SJCRH30 (cell line): ENCODE measurements at regions not wholly inside any gene's neighbourhood (a gene's known extent, or its start where the extent isn't known, plus 50 kb on each side); places are given as distances from the start of the nearest gene placed in this dataset.
"Not testable (repeated sequence)": the region's sequence is repeated elsewhere in the genome, so short reads cannot be mapped to it uniquely, and the experiment has no call there.

Source experiments
- DNase-seq, 2 experiments: peaks; one replicate each; pipeline ENCODE4 v3.0.0-alpha.2; 2015 to 2020
- H3K27ac ChIP-seq: fragments of 250-450 bp; sonication (Bioruptor Pico); 2 replicates; pipeline ENCODE4 v1.5.1; 2020; ENCODE audit warnings: mild to moderate bottlenecking, moderate library complexity
- H3K27me3 ChIP-seq: fragments of 250-450 bp; sonication (Bioruptor Pico); 2 replicates; pipeline ENCODE4 v1.5.1; 2020; ENCODE audit warnings: mild to moderate bottlenecking, moderate library complexity
- H3K36me3 ChIP-seq: fragments of 250-450 bp; sonication (Bioruptor Pico); 2 replicates; pipeline ENCODE4 v1.5.1; 2020; ENCODE audit warnings: mild to moderate bottlenecking, moderate library complexity
- H3K4me1 ChIP-seq: fragments of 250-450 bp; sonication (Bioruptor Pico); 2 replicates; pipeline ENCODE4 v1.5.1; 2020; ENCODE audit warnings: mild to moderate bottlenecking, moderate library complexity
- H3K4me3 ChIP-seq: fragments of 250-450 bp; sonication (Bioruptor Pico); 2 replicates; pipeline ENCODE4 v1.5.1; 2020; ENCODE audit warnings: mild to moderate bottlenecking, moderate library complexity
- H3K9me3 ChIP-seq: fragments of 250-450 bp; sonication (Bioruptor Pico); replicated peaks from 2 replicates; pipeline ENCODE4 v1.5.1; 2020; ENCODE audit warnings: mild to moderate bottlenecking, moderate library complexity

- Histone ChIP-seq H3K27ac (no peak overlapping the region), H3K9me3 (no peaks in the 10 kb centered on the region), H3K4me3 (no peak overlapping the region), H3K27me3 (peaks cover 6% of the 10 kb centered on the region; the same call in 1 of the 2 replicates), H3K4me1 (no peaks in the 10 kb centered on the region), H3K36me3 (no peaks in the 10 kb centered on the region)
- no peak for DNase-seq
Measured at GRCh38 chr1:14338509-14338908, 260.0 kb upstream of the KAZN start.

GRCh38 chr1:14339288-14339687 is 259.2 kb upstream of the KAZN start:
- H3K27ac ChIP-seq: no peak overlapping the region
- no peaks in the 10 kb centered on the region for H3K9me3 ChIP-seq
- H3K36me3 ChIP-seq: no peaks in the 10 kb centered on the region
- H3K27me3 ChIP-seq: peaks cover 6% of the 10 kb centered on the region; the same call in 1 of the 2 replicates
- H3K4me1 ChIP-seq: no peaks in the 10 kb centered on the region
- no peak for DNase-seq
- no peak overlapping the region for H3K4me3 ChIP-seq

- no peaks in the 10 kb centered on the region for H3K9me3 ChIP-seq
- H3K36me3 ChIP-seq: no peaks in the 10 kb centered on the region
- H3K4me3 ChIP-seq: no peak overlapping the region
- H3K4me1 ChIP-seq: no peaks in the 10 kb centered on the region
- no peak for DNase-seq
- peaks cover 6% of the 10 kb centered on the region; the same call in 1 of the 2 replicates for H3K27me3 ChIP-seq
- no peak overlapping the region for H3K27ac ChIP-seq
Measured at GRCh38 chr1:14340002-14340785, 258.3 kb upstream of the KAZN start.

- no peak for DNase-seq
- H3K4me3 ChIP-seq: no peak overlapping the region
- no peaks in the 10 kb centered on the region for H3K36me3 ChIP-seq
- peaks cover 6% of the 10 kb centered on the region; the same call in 1 of the 2 replicates for H3K27me3 ChIP-seq
- no peaks in the 10 kb centered on the region for H3K9me3 ChIP-seq
- H3K4me1 ChIP-seq: no peaks in the 10 kb centered on the region
- H3K27ac ChIP-seq: no peak overlapping the region
Measured at GRCh38 chr1:14341147-14341546, 257.3 kb upstream of the KAZN start.

- Histone ChIP-seq H3K27me3 (peaks cover 6% of the 10 kb centered on the region; the same call in 1 of the 2 replicates), H3K36me3 (no peaks in the 10 kb centered on the region), H3K27ac (no peak overlapping the region), H3K4me3 (no peak overlapping the region), H3K4me1 (no peaks in the 10 kb centered on the region), H3K9me3 (no peaks in the 10 kb centered on the region)
- DNase-seq: no peak
Measured at GRCh38 chr1:14345946-14346550, 252.4 kb upstream of the KAZN start.

GRCh38 chr1:14347186-14347585 is 251.3 kb upstream of the KAZN start:
- Histone ChIP-seq H3K4me3 (no peak overlapping the region), H3K4me1 (no peaks in the 10 kb centered on the region)

GRCh38 chr1:14347776-14348175 is 250.7 kb upstream of the KAZN start:
- Histone ChIP-seq H3K27ac (no peak overlapping the region), H3K4me3 (no peak overlapping the region), H3K9me3 (no peaks in the 10 kb centered on the region), H3K36me3 (no peaks in the 10 kb centered on the region), H3K27me3 (peaks cover under 1% of the 10 kb centered on the region; the same call in 1 of the 2 replicates), H3K4me1 (no peaks in the 10 kb centered on the region)
- no peak for DNase-seq

More at GRCh38 chr1:14347186-14347585, 251.3 kb upstream of the KAZN start:
- no peak for DNase-seq
- Histone ChIP-seq H3K27me3 (peaks cover 6% of the 10 kb centered on the region; the same call in 1 of the 2 replicates), H3K9me3 (no peaks in the 10 kb centered on the region), H3K27ac (no peak overlapping the region), H3K36me3 (no peaks in the 10 kb centered on the region)

GRCh38 chr1:14350197-14350596 is 248.3 kb upstream of the KAZN start:
- Histone ChIP-seq H3K4me3 (no peak overlapping the region), H3K27ac (no peak overlapping the region), H3K9me3 (no peaks in the 10 kb centered on the region), H3K36me3 (no peaks in the 10 kb centered on the region), H3K4me1 (no peaks in the 10 kb centered on the region), H3K27me3 (no peaks in the 10 kb centered on the region)
- no peak for DNase-seq

- H3K9me3 ChIP-seq: no peaks in the 10 kb centered on the region
- no peak overlapping the region for H3K27ac ChIP-seq
- DNase-seq: no peak
- H3K4me3 ChIP-seq: no peak overlapping the region
- H3K4me1 ChIP-seq: no peaks in the 10 kb centered on the region
- H3K27me3 ChIP-seq: no peaks in the 10 kb centered on the region
- no peaks in the 10 kb centered on the region for H3K36me3 ChIP-seq
Measured at GRCh38 chr1:14352897-14353296, 245.6 kb upstream of the KAZN start.

GRCh38 chr1:14361005-14361404 is 237.5 kb upstream of the KAZN start:
- not testable (repeated sequence) for H3K4me3 ChIP-seq

GRCh38 chr1:14362331-14362730 is 236.2 kb upstream of the KAZN start:
- Histone ChIP-seq H3K27ac (no peak overlapping the region), H3K9me3 (no peaks in the 10 kb centered on the region), H3K27me3 (no peaks in the 10 kb centered on the region), H3K36me3 (no peaks in the 10 kb centered on the region), H3K4me1 (peaks cover 13% of the 10 kb centered on the region), H3K4me3 (no peak overlapping the region)
- DNase-seq: no peak

More at GRCh38 chr1:14361005-14361404, 237.5 kb upstream of the KAZN start:
- H3K36me3 ChIP-seq, DNase-seq, H3K9me3 ChIP-seq, H3K27ac ChIP-seq, H3K4me1 ChIP-seq, H3K27me3 ChIP-seq: not testable (repeated sequence)

- Histone ChIP-seq H3K27ac (no peak overlapping the region), H3K4me3 (no peak overlapping the region), H3K36me3 (no peaks in the 10 kb centered on the region), H3K27me3 (no peaks in the 10 kb centered on the region; the same call in 1 of the 2 replicates), H3K4me1 (peaks cover 13% of the 10 kb centered on the region), H3K9me3 (no peaks in the 10 kb centered on the region)
- DNase-seq: no peak
Measured at GRCh38 chr1:14363036-14363590, 235.4 kb upstream of the KAZN start.

GRCh38 chr1:14363707-14364413 is 234.6 kb upstream of the KAZN start:
- H3K27ac ChIP-seq: no peak overlapping the region
- no peak for DNase-seq
- peaks cover 13% of the 10 kb centered on the region for H3K4me1 ChIP-seq

GRCh38 chr1:14365301-14365988 is 233.0 kb upstream of the KAZN start:
- H3K27ac ChIP-seq: no peak overlapping the region
- H3K9me3 ChIP-seq: no peaks in the 10 kb centered on the region
- H3K27me3 ChIP-seq: peaks cover 6% of the 10 kb centered on the region; the same call in 1 of the 2 replicates
- no peak overlapping the region for H3K4me3 ChIP-seq
- DNase-seq: peak in 1 of 2 experiments; percentile 6
- H3K4me1 ChIP-seq: peaks cover 13% of the 10 kb centered on the region
- no peaks in the 10 kb centered on the region for H3K36me3 ChIP-seq

More at GRCh38 chr1:14363707-14364413, 234.6 kb upstream of the KAZN start:
- no peak overlapping the region for H3K4me3 ChIP-seq
- H3K36me3 ChIP-seq: no peaks in the 10 kb centered on the region
- no peaks in the 10 kb centered on the region for H3K9me3 ChIP-seq
- H3K27me3 ChIP-seq: peaks cover 1% of the 10 kb centered on the region; the same call in 1 of the 2 replicates
